ENCODE measurements at regions not wholly inside any gene's neighbourhood (a gene's known extent, or its start where the extent isn't known, plus 50 kb on each side); places are given as distances from the start of the nearest gene placed in this dataset.

- Mint-ChIP-seq H3K9me3 (ENCODE audit: low read depth) (peaks cover 12% of the 10 kb centered on the region), H3K36me3 (no peaks in the 10 kb centered on the region), H3K4me1 (peaks cover 6% of the 10 kb centered on the region), H3K4me3 (no peak overlapping the region), H3K27ac (no peak overlapping the region), H3K27me3 (no peaks in the 10 kb centered on the region)
- CTCF ChIA-PET, result no interaction called here
- ATAC-seq, result no peak
- DNase-seq, result no peak
Observed at GRCh38 chr14:84041421-84041820, 1488.5 kb upstream of the FLRT2 start.

- peaks cover 7% of the 10 kb centered on the region for H3K9me3 Mint-ChIP-seq (ENCODE audit: low read depth)
- no peaks in the 10 kb centered on the region for H3K36me3 Mint-ChIP-seq
- DNase-seq (no peak), ATAC-seq (no peak)
- CTCF ChIA-PET, result no interaction called here
- H3K27me3 Mint-ChIP-seq, result no peaks in the 10 kb centered on the region
- no peak overlapping the region for H3K27ac Mint-ChIP-seq
- no peak overlapping the region for H3K4me3 Mint-ChIP-seq
- H3K4me1 Mint-ChIP-seq, result no peaks in the 10 kb centered on the region
Observed at GRCh38 chr14:84042992-84043391, 1487.0 kb upstream of the FLRT2 start.

GRCh38 chr14:84064316-84065125 lies 1465.4 kb upstream of the FLRT2 start:
- Mint-ChIP-seq H3K4me3 (no peak overlapping the region), H3K9me3 (ENCODE audit: low read depth) (peaks cover 5% of the 10 kb centered on the region), H3K4me1 (no peaks in the 10 kb centered on the region), H3K27me3 (no peaks in the 10 kb centered on the region), H3K27ac (no peak overlapping the region), H3K36me3 (no peaks in the 10 kb centered on the region)
- CTCF ChIA-PET, result no interaction called here
- DNase-seq (no peak), ATAC-seq (no peak)

- DNase-seq, result no peak
- CTCF ChIA-PET, result no interaction called here
- no peak for ATAC-seq
- Mint-ChIP-seq H3K36me3 (no peaks in the 10 kb centered on the region), H3K27ac (no peak overlapping the region), H3K9me3 (ENCODE audit: low read depth) (peaks cover 5% of the 10 kb centered on the region), H3K4me1 (no peaks in the 10 kb centered on the region), H3K4me3 (no peak overlapping the region), H3K27me3 (no peaks in the 10 kb centered on the region)
Observed at GRCh38 chr14:84065811-84066210, 1464.1 kb upstream of the FLRT2 start.

GRCh38 chr14:84068288-84068687 lies 1461.7 kb upstream of the FLRT2 start:
- no peak overlapping the region for H3K4me3 Mint-ChIP-seq
- no peaks in the 10 kb centered on the region for H3K27me3 Mint-ChIP-seq
- no peaks in the 10 kb centered on the region for H3K36me3 Mint-ChIP-seq
- H3K4me1 Mint-ChIP-seq, result no peaks in the 10 kb centered on the region
- H3K27ac Mint-ChIP-seq, result no peak overlapping the region
- CTCF ChIA-PET, result no interaction called here
- ATAC-seq (no peak), DNase-seq (no peak)
- peaks cover 5% of the 10 kb centered on the region for H3K9me3 Mint-ChIP-seq (ENCODE audit: low read depth)

- Mint-ChIP-seq H3K4me1 (no peaks in the 10 kb centered on the region), H3K4me3 (no peak overlapping the region), H3K36me3 (no peaks in the 10 kb centered on the region), H3K27me3 (no peaks in the 10 kb centered on the region), H3K27ac (no peak overlapping the region), H3K9me3 (ENCODE audit: low read depth) (peaks cover 8% of the 10 kb centered on the region)
- CTCF ChIA-PET, result no interaction called here
- no peak for ATAC-seq
- DNase-seq, result no peak
Observed at GRCh38 chr14:84071061-84071460, 1458.9 kb upstream of the FLRT2 start.

GRCh38 chr14:84074626-84075025 lies 1455.3 kb upstream of the FLRT2 start:
- CTCF ChIA-PET, result no interaction called here
- H3K27me3 Mint-ChIP-seq, result no peaks in the 10 kb centered on the region

GRCh38 chr14:84080944-84081343 lies 1449.0 kb upstream of the FLRT2 start:
- DNase-seq (no peak), ATAC-seq (no peak)
- Mint-ChIP-seq H3K9me3 (ENCODE audit: low read depth) (peaks cover 16% of the 10 kb centered on the region), H3K4me1 (no peaks in the 10 kb centered on the region), H3K4me3 (no peak overlapping the region), H3K27ac (no peak overlapping the region), H3K36me3 (no peaks in the 10 kb centered on the region), H3K27me3 (no peaks in the 10 kb centered on the region)
- CTCF ChIA-PET, result no interaction called here

More at GRCh38 chr14:84074626-84075025, 1455.3 kb upstream of the FLRT2 start:
- no peak for ATAC-seq
- DNase-seq, result no peak
- Mint-ChIP-seq H3K27ac (no peak overlapping the region), H3K36me3 (no peaks in the 10 kb centered on the region), H3K9me3 (ENCODE audit: low read depth) (peaks cover 7% of the 10 kb centered on the region), H3K4me3 (no peak overlapping the region), H3K4me1 (no peaks in the 10 kb centered on the region)

- peaks cover 18% of the 10 kb centered on the region for H3K9me3 Mint-ChIP-seq (ENCODE audit: low read depth)
- no peak for ATAC-seq
- no peaks in the 10 kb centered on the region for H3K4me1 Mint-ChIP-seq
- no peak for DNase-seq
- no peak overlapping the region for H3K27ac Mint-ChIP-seq
- no peak overlapping the region for H3K4me3 Mint-ChIP-seq
- H3K27me3 Mint-ChIP-seq, result no peaks in the 10 kb centered on the region
- CTCF ChIA-PET, result no interaction called here
- no peaks in the 10 kb centered on the region for H3K36me3 Mint-ChIP-seq
Observed at GRCh38 chr14:84084056-84084630, 1445.8 kb upstream of the FLRT2 start.

- H3K4me1 Mint-ChIP-seq, result no peaks in the 10 kb centered on the region
- ATAC-seq (no peak), DNase-seq (no peak)
- peaks cover 17% of the 10 kb centered on the region for H3K9me3 Mint-ChIP-seq (ENCODE audit: low read depth)
- no peaks in the 10 kb centered on the region for H3K36me3 Mint-ChIP-seq
- CTCF ChIA-PET, result no interaction called here
- no peaks in the 10 kb centered on the region for H3K27me3 Mint-ChIP-seq
- H3K27ac Mint-ChIP-seq, result no peak overlapping the region
- H3K4me3 Mint-ChIP-seq, result no peak overlapping the region
Observed at GRCh38 chr14:84085493-84085892, 1444.5 kb upstream of the FLRT2 start.

- ATAC-seq (no peak), DNase-seq (no peak)
- peaks cover 13% of the 10 kb centered on the region for H3K9me3 Mint-ChIP-seq (ENCODE audit: low read depth)
- H3K4me3 Mint-ChIP-seq, result no peak overlapping the region
- H3K36me3 Mint-ChIP-seq, result no peaks in the 10 kb centered on the region
- no peaks in the 10 kb centered on the region for H3K4me1 Mint-ChIP-seq
- no peak overlapping the region for H3K27ac Mint-ChIP-seq
- no peaks in the 10 kb centered on the region for H3K27me3 Mint-ChIP-seq
- CTCF ChIA-PET, result no interaction called here
Observed at GRCh38 chr14:84086714-84087113, 1443.2 kb upstream of the FLRT2 start.

- Mint-ChIP-seq H3K4me3 (no peak overlapping the region), H3K9me3 (ENCODE audit: low read depth) (peaks cover 13% of the 10 kb centered on the region), H3K27ac (no peak overlapping the region), H3K27me3 (no peaks in the 10 kb centered on the region), H3K36me3 (no peaks in the 10 kb centered on the region), H3K4me1 (no peaks in the 10 kb centered on the region)
- CTCF ChIA-PET, result no interaction called here
- ATAC-seq, result no peak
- DNase-seq, result no peak
Observed at GRCh38 chr14:84087986-84088531, 1441.9 kb upstream of the FLRT2 start.

GRCh38 chr14:84090837-84091236 lies 1439.1 kb upstream of the FLRT2 start:
- no peaks in the 10 kb centered on the region for H3K36me3 Mint-ChIP-seq
- H3K27ac Mint-ChIP-seq, result no peak overlapping the region
- CTCF ChIA-PET, result no interaction called here
- peaks cover 13% of the 10 kb centered on the region for H3K9me3 Mint-ChIP-seq (ENCODE audit: low read depth)
- DNase-seq (no peak), ATAC-seq (no peak)
- no peaks in the 10 kb centered on the region for H3K4me1 Mint-ChIP-seq
- no peaks in the 10 kb centered on the region for H3K27me3 Mint-ChIP-seq
- no peak overlapping the region for H3K4me3 Mint-ChIP-seq

GRCh38 chr14:84095681-84096080 lies 1434.3 kb upstream of the FLRT2 start:
- no peaks in the 10 kb centered on the region for H3K4me1 Mint-ChIP-seq
- no peak overlapping the region for H3K4me3 Mint-ChIP-seq
- peaks cover 11% of the 10 kb centered on the region for H3K9me3 Mint-ChIP-seq (ENCODE audit: low read depth)
- no peaks in the 10 kb centered on the region for H3K36me3 Mint-ChIP-seq
- H3K27me3 Mint-ChIP-seq, result no peaks in the 10 kb centered on the region
- no peak for ATAC-seq
- no peak overlapping the region for H3K27ac Mint-ChIP-seq
- CTCF ChIA-PET, result no interaction called here
- DNase-seq, result no peak

All from activated CD8-positive, alpha-beta memory T cell treated with anti-CD3 and anti-CD28 coated beads, Interleukin-2, amount 10 ng/mL, durations not matched to agents 7 days and 5 days (primary cell).